ENCODE measurements at regions not wholly inside any gene's neighbourhood (a gene's known extent, or its start where the extent isn't known, plus 50 kb on each side); places are given as distances from the start of the nearest gene placed in this dataset.
"Not testable (repeated sequence)": the region's sequence is repeated elsewhere in the genome, so short reads cannot be mapped to it uniquely, and the experiment has no call there.

- Histone ChIP-seq H3K27ac (no peak overlapping the region), H3K4me3 (no peak overlapping the region), H3K4me1 (replicated peaks in 1 of 2) (no peaks in the 10 kb centered on the region)
- in situ Hi-C loops (cut with MboI; ENCODE audit: low pct_unique_long_range_greater_than_20kb in 2 of 9, low sequenced_read_pairs in 9 of 9, unreplicated experiment in 9 of 9) = no loop called here
- WGBS, 10 experiments = 14 to 100% (median 71%) methylated on average over 1 to 2 of the region's 2 CpGs; no CpG with 5 or more reads in 3 of the 10 experiments
- ATAC-seq (replicated peaks in 6 of 8) = no peak
These were observed 69.8 kb upstream of the WAC start for GRCh38 chr10:28463141-28463540.

- Histone ChIP-seq H3K4me3 (no peak overlapping the region), H3K4me1 (replicated peaks in 1 of 2) (no peaks in the 10 kb centered on the region), H3K27ac (no peak overlapping the region)
- in situ Hi-C loops (cut with MboI; ENCODE audit: low pct_unique_long_range_greater_than_20kb in 2 of 9, low sequenced_read_pairs in 9 of 9, unreplicated experiment in 9 of 9) = no loop called here
- 30 to 100% (median 73%) methylated on average over 1 to 7 of the region's 9 CpGs; no CpG with 5 or more reads in 1 of the 10 experiments for WGBS, 10 experiments
- no peak for ATAC-seq (replicated peaks in 6 of 8)
These were observed 69.1 kb upstream of the WAC start for GRCh38 chr10:28463676-28464395.

GRCh38 chr10:28467615-28468014 lies 65.3 kb upstream of the WAC start:
- WGBS, 10 experiments = 55 to 95% (median 87%) methylated on average over 1 to 4 of the region's 5 CpGs; no CpG with 5 or more reads in 3 of the 10 experiments
- no peak overlapping the region for H3K27ac ChIP-seq
- in situ Hi-C loops (cut with MboI; ENCODE audit: low pct_unique_long_range_greater_than_20kb in 2 of 9, low sequenced_read_pairs in 9 of 9, unreplicated experiment in 9 of 9) = no loop called here
- no peak overlapping the region for H3K4me3 ChIP-seq
- no peaks in the 10 kb centered on the region for H3K4me1 ChIP-seq (replicated peaks in 1 of 2)
- ATAC-seq (replicated peaks in 6 of 8) = no peak

- no peaks in the 10 kb centered on the region for H3K4me1 ChIP-seq (replicated peaks in 1 of 2)
- no peak overlapping the region for H3K4me3 ChIP-seq
- WGBS, 10 experiments = 25 to 100% (median 87%) methylated on average over 1 to 7 of the region's 10 CpGs; no CpG with 5 or more reads in 1 of the 10 experiments
- no peak overlapping the region for H3K27ac ChIP-seq
- in situ Hi-C loops (cut with MboI; ENCODE audit: low pct_unique_long_range_greater_than_20kb in 2 of 9, low sequenced_read_pairs in 9 of 9, unreplicated experiment in 9 of 9) = no loop called here
- no peak for ATAC-seq (replicated peaks in 6 of 8)
These were observed 64.0 kb upstream of the WAC start for GRCh38 chr10:28468707-28469483.

- in situ Hi-C loops (cut with MboI; ENCODE audit: low pct_unique_long_range_greater_than_20kb in 2 of 9, low sequenced_read_pairs in 9 of 9, unreplicated experiment in 9 of 9) = no loop called here
- no peak overlapping the region for H3K4me3 ChIP-seq
- no peak overlapping the region for H3K27ac ChIP-seq
- 4 to 100% (median 67%) methylated on average over 1 to 7 of the region's 12 CpGs; no CpG with 5 or more reads in 1 of the 10 experiments for WGBS, 10 experiments
- H3K4me1 ChIP-seq (replicated peaks in 1 of 2) = no peaks in the 10 kb centered on the region
- peak in 2 of 8 experiments; percentile 30 to 73 for ATAC-seq (replicated peaks in 6 of 8)
These were observed 61.9 kb upstream of the WAC start for GRCh38 chr10:28470873-28471651.

GRCh38 chr10:28471652-28472050 lies 61.3 kb upstream of the WAC start:
- Histone ChIP-seq H3K4me1 (replicated peaks in 1 of 2) (no peaks in the 10 kb centered on the region), H3K27ac (no peak overlapping the region), H3K4me3 (no peak overlapping the region)
- in situ Hi-C loops (cut with MboI; ENCODE audit: low pct_unique_long_range_greater_than_20kb in 2 of 9, low sequenced_read_pairs in 9 of 9, unreplicated experiment in 9 of 9) = no loop called here
- WGBS, 10 experiments = 60 to 90% methylated on average over 2 of the region's 6 CpGs; no CpG with 5 or more reads in 8 of the 10 experiments
- ATAC-seq (replicated peaks in 6 of 8) = peak in 1 of 8 experiments; percentile 56

GRCh38 chr10:28478646-28479045 lies 54.3 kb upstream of the WAC start:
- no peak overlapping the region for H3K4me3 ChIP-seq
- in situ Hi-C loops (cut with MboI; ENCODE audit: low pct_unique_long_range_greater_than_20kb in 2 of 9, low sequenced_read_pairs in 9 of 9, unreplicated experiment in 9 of 9) = no loop called here
- no peak for ATAC-seq (replicated peaks in 6 of 8)
- no peaks in the 10 kb centered on the region for H3K4me1 ChIP-seq (replicated peaks in 1 of 2)
- H3K27ac ChIP-seq = no peak overlapping the region
- 0 to 78% (median 45%) methylated on average over 1 of the region's 1 CpG for WGBS, 10 experiments

- Histone ChIP-seq H3K4me3 (no peak overlapping the region), H3K27ac (no peak overlapping the region), H3K4me1 (replicated peaks in 1 of 2) (no peaks in the 10 kb centered on the region)
- in situ Hi-C loops (cut with MboI; ENCODE audit: low pct_unique_long_range_greater_than_20kb in 2 of 9, low sequenced_read_pairs in 9 of 9, unreplicated experiment in 9 of 9) = no loop called here
- no peak for ATAC-seq (replicated peaks in 6 of 8)
- WGBS, 10 experiments = 0 to 85% (median 40%) methylated on average over 1 to 5 of the region's 5 CpGs; no CpG with 5 or more reads in 1 of the 10 experiments
These were observed 53.5 kb upstream of the WAC start for GRCh38 chr10:28479425-28479865.

- WGBS, 10 experiments = 0 to 100% (median 65%) methylated on average over 1 to 4 of the region's 4 CpGs; no CpG with 5 or more reads in 2 of the 10 experiments
- H3K4me3 ChIP-seq = no peak overlapping the region
- H3K27ac ChIP-seq = no peak overlapping the region
- ATAC-seq (replicated peaks in 6 of 8) = no peak
- no peaks in the 10 kb centered on the region for H3K4me1 ChIP-seq (replicated peaks in 1 of 2)
- in situ Hi-C loops (cut with MboI; ENCODE audit: low pct_unique_long_range_greater_than_20kb in 2 of 9, low sequenced_read_pairs in 9 of 9, unreplicated experiment in 9 of 9) = no loop called here
These were observed 52.8 kb upstream of the WAC start for GRCh38 chr10:28479927-28480627.

- 36 to 100% (median 80%) methylated on average over 2 to 3 of the region's 3 CpGs; no CpG with 5 or more reads in 1 of the 10 experiments for WGBS, 10 experiments
- in situ Hi-C loops (cut with MboI; ENCODE audit: low pct_unique_long_range_greater_than_20kb in 2 of 9, low sequenced_read_pairs in 9 of 9, unreplicated experiment in 9 of 9) = no loop called here
- ATAC-seq (replicated peaks in 6 of 8) = no peak
- Histone ChIP-seq H3K4me3 (no peak overlapping the region), H3K27ac (no peak overlapping the region), H3K4me1 (replicated peaks in 1 of 2) (no peaks in the 10 kb centered on the region)
These were observed 52.3 kb upstream of the WAC start for GRCh38 chr10:28480628-28480965.

- H3K4me1 ChIP-seq (replicated peaks in 1 of 2); ATAC-seq (replicated peaks in 6 of 8); H3K27ac ChIP-seq; H3K4me3 ChIP-seq; in situ Hi-C loops (cut with MboI; ENCODE audit: low pct_unique_long_range_greater_than_20kb in 2 of 9, low sequenced_read_pairs in 9 of 9, unreplicated experiment in 9 of 9): not testable (repeated sequence)
- WGBS, 10 experiments = 10 to 90% (median 66%) methylated on average over 1 to 5 of the region's 5 CpGs; no CpG with 5 or more reads in 2 of the 10 experiments
These were observed 51.6 kb upstream of the WAC start for GRCh38 chr10:28481346-28481745.

GRCh38 chr10:28481968-28482367 lies 51.0 kb upstream of the WAC start:
- Histone ChIP-seq H3K4me1 (replicated peaks in 1 of 2) (no peaks in the 10 kb centered on the region), H3K4me3 (no peak overlapping the region), H3K27ac (no peak overlapping the region)
- no peak for ATAC-seq (replicated peaks in 6 of 8)
- in situ Hi-C loops (cut with MboI; ENCODE audit: low pct_unique_long_range_greater_than_20kb in 2 of 9, low sequenced_read_pairs in 9 of 9, unreplicated experiment in 9 of 9) = no loop called here
- 0 to 100% (median 92%) methylated on average over 1 of the region's 1 CpG; no CpG with 5 or more reads in 2 of the 10 experiments for WGBS, 10 experiments
